Fibroblast of villous mesenchyme (primary cell): ENCODE measurements at regions not wholly inside any gene's neighbourhood (a gene's known extent, or its start where the extent isn't known, plus 50 kb on each side); places are given as distances from the start of the nearest gene placed in this dataset.
A peak's percentile ranks its signal among the peaks of the same experiment; 100 is the strongest.
"Not testable (repeated sequence)": the region's sequence is repeated elsewhere in the genome, so short reads cannot be mapped to it uniquely, and the experiment has no call there.

Source experiments
- DNase-seq: peaks from one replicate; pipeline ENCODE4 v3.0.0-alpha.2; 2010; ENCODE audit warnings: low read depth
- H3K4me3 ChIP-seq: 2 replicates; pipeline ENCODE4 v1.5.1; 2011; ENCODE audit warnings: low read depth, mild to moderate bottlenecking, low read length
- TF ChIP-seq, protein P1 (sequence below): IDR thresholded peaks from 2 replicates; pipeline ENCODE4 v1.5.1; 2012; ENCODE audit warnings: low read depth, mild to moderate bottlenecking, low read length; ENCODE audit not compliant: insufficient read depth

DNA sequence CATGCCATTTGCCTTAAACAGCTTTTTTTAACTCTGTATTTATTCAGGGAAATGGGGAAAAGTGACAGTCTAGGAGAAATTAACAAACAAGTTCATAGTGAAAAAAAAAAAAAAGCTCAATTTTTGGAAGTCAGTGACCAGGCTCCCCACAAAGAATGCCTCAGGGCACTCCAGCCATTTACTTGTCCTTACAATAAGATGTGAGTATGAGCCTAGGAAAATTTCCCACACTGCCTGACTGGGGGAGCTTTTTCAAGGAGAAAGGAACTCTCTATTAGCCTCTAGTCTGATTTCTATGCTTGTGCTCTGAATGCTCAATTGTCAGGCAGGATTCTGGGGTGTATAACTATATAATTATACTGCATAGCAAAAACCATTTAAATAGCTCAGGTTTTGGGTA lies 74.9 kb upstream of the NRBF2 start:
- DNase-seq, result no peak

DNA sequence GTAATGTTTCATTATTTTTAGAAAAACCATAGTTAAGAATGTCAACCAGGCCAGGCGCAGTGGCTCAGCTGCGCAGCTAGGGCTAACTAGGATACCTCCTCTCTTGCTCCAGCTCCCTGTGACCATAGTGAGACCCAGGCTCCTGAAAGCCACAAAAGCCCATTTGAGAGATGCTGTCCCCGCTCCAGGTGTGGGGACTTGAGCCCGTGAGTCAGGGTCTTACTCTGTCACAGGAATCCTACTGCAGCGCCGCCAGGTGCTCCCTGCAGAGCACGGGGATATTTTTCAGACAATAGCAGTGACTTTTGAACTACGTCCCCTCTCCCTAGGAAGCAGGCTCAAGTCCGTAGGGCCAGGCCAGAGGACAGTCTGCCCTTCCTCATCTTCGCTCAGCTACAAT lies 75.6 kb upstream of the NRBF2 start:
- TF ChIP-seq, protein P1, sequence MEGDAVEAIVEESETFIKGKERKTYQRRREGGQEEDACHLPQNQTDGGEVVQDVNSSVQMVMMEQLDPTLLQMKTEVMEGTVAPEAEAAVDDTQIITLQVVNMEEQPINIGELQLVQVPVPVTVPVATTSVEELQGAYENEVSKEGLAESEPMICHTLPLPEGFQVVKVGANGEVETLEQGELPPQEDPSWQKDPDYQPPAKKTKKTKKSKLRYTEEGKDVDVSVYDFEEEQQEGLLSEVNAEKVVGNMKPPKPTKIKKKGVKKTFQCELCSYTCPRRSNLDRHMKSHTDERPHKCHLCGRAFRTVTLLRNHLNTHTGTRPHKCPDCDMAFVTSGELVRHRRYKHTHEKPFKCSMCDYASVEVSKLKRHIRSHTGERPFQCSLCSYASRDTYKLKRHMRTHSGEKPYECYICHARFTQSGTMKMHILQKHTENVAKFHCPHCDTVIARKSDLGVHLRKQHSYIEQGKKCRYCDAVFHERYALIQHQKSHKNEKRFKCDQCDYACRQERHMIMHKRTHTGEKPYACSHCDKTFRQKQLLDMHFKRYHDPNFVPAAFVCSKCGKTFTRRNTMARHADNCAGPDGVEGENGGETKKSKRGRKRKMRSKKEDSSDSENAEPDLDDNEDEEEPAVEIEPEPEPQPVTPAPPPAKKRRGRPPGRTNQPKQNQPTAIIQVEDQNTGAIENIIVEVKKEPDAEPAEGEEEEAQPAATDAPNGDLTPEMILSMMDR, result no peak
- DNase-seq, result no peak
- no peak overlapping the region for H3K4me3 ChIP-seq

More for the DNA sequence above, 74.9 kb upstream of the NRBF2 start:
- TF ChIP-seq, protein P1, result no peak
- no peak overlapping the region for H3K4me3 ChIP-seq

DNA sequence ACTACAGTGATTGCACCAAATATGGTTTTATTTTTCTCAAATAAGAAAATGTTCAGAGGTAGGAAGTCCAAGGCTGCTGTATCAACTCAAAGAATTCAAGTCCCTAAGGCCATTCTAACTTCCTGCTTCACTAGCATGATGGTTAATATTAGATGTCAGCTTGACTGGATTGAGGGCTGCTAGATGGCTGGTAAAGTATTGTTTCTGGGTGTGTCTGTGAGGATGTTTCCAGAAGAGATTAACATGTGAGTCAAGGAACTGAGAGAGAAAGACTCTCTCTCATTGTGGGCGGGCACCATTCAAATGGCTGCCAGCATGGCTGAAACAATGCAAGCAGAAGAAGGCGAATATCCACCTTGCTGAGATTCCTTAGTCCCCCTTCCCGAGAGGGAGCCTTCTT lies 77.4 kb upstream of the NRBF2 start:
- H3K4me3 ChIP-seq, result no peak overlapping the region
- no peak for DNase-seq
- TF ChIP-seq, protein P1, result no peak

DNA sequence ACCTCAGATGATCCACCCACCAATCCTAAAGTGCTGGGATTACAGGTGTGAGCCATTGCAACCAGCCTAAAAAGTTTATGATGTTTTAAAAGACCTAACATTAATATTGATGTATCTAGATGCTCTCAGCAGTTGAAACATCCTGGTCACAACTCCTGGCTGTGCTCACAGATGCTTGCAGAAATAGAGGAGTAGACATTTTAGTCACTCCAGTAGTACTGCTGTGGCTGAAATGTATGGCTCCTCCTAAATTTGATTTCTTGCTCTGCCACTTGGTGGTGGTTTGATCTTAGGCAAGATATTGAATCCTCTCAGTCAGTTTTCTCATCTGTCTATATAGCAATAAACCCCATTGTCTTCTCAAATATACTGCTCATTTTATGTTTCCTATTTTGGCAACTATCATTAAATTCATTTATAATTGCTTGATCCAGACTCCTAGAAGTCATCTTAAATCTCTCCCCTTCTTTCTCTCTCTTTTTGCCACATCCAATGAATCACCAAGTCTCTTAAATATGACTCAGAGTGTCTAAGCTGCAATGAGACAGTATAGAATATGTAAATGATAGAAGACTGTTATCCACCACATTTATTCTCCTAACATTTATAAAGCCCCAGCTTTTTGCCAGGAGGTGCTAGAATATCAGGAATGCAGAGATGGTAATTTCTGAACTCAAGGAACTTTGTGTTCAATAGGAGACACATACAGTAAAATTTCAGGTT lies 78.1 kb upstream of the NRBF2 start:
- DNase-seq, result no peak

DNA sequence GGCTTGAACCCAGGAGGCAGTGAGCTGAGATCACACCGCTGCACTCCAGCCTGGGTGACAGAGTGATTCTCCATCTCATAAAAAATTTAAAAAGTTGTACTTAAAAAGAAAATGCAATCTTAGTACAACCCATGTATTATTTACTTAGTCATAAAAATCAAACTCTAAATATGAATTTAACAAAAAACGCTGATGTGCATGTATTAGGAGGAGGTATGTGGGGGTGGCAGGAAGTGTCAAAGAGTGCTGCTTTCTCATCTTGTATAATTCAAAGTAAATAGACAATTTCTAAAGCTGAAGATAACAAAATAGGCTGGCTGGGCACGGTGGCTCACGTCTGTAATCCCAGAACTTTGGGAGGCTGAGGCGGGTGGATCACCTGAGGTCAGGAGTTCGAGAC lies 81.0 kb upstream of the NRBF2 start:
- no peak for DNase-seq
- H3K4me3 ChIP-seq, result no peak overlapping the region
- TF ChIP-seq, protein P1, result no peak

More for the DNA sequence above, 78.1 kb upstream of the NRBF2 start:
- no peak overlapping the region for H3K4me3 ChIP-seq
- TF ChIP-seq, protein P1, result no peak

DNA sequence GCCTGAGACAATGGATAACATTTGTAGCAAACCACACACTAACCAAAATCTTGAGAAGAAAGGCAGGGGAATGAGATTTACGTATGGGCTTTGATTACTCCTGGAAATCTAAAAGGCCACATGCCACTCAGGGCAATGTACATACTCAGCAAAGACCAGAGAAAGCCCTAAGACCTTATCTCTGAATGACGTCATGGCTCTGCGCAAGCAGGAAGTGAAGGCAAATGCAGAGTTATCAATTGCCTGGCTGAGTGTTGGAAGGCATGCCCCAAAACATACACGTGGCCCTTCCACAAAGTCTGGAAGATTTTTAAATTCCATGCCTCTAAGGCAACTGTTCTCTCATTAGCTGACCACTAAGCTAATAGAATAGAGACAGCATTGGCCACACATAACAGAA lies 90.9 kb upstream of the NRBF2 start:
- TF ChIP-seq, protein P1, result no peak

DNA sequence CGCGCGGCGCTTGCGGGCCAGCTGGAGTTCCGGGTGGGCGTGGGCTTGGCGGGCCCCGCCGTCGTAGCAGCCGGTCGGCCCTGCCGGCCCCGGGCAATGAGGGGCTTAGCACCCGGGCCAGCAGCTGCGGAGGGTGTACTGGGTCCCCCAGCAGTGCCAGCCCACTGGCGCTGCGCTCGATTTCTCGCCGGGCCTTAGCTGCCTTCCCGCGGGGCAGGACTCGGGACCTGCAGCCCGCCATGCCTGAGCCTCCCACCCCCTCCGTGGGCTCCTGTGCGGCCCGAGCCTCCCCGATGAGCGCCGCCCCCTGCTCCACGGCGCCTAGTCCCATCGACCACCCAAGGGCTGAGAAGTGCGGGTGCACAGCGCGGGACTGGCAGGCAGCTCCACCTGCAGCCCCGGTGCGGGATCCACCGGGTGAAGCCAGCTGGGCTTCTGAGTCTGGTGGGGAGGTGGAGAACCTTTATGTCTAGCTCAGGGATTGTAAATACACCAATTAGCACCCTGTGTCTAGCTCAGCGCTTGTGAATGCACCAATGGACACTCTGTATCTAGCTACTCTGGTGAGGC lies 99.4 kb upstream of the NRBF2 start:
- not testable (repeated sequence) for H3K4me3 ChIP-seq, DNase-seq

More for the DNA sequence above, 90.9 kb upstream of the NRBF2 start:
- peak; percentile 59 for DNase-seq
- no peak overlapping the region for H3K4me3 ChIP-seq
